H9 (cell line): ENCODE measurements at regions not wholly inside any gene's neighbourhood (a gene's known extent, or its start where the extent isn't known, plus 50 kb on each side); places are given as distances from the start of the nearest gene placed in this dataset.

Source experiments
- DNase-seq: peaks from one replicate; pipeline ENCODE4 v3.0.0-alpha.2; 2017
- H2AFZ ChIP-seq: one replicate; pipeline ENCODE4 v1.6.1; 2013; ENCODE audit warnings: mild to moderate bottlenecking, low read length, control low read depth, moderate library complexity
- H2AK5ac ChIP-seq: 2 replicates; pipeline ENCODE4 v1.6.1; 2013; ENCODE audit warnings: low read length, control low read depth, mixed read lengths; ENCODE audit not compliant: insufficient read length
- H2BK120ac ChIP-seq: one replicate; pipeline ENCODE4 v1.6.1; 2013; ENCODE audit warnings: low read depth, mild to moderate bottlenecking, low read length, control low read depth, inconsistent platforms; ENCODE audit not compliant: poor library complexity, severe bottlenecking
- H2BK12ac ChIP-seq: 2 replicates; pipeline ENCODE4 v1.6.1; 2013; ENCODE audit warnings: low read length, control low read depth, mixed read lengths, low read depth; ENCODE audit not compliant: insufficient read length
- H2BK15ac ChIP-seq: 2 replicates; pipeline ENCODE4 v1.6.1; 2013; ENCODE audit warnings: low read depth, low read length, control low read depth
- H2BK20ac ChIP-seq: one replicate; pipeline ENCODE4 v1.6.1; 2013; ENCODE audit warnings: low read depth, mild to moderate bottlenecking, low read length, control low read depth, inconsistent platforms; ENCODE audit not compliant: poor library complexity, severe bottlenecking
- H2BK5ac ChIP-seq: 2 replicates; pipeline ENCODE4 v1.6.1; 2013; ENCODE audit warnings: low read length, control low read depth, mixed read lengths; ENCODE audit not compliant: insufficient read length
- H3K14ac ChIP-seq: 2 replicates; pipeline ENCODE4 v1.6.1; 2013; ENCODE audit warnings: low read length, control low read depth; ENCODE audit not compliant: insufficient read depth
- H3K18ac ChIP-seq: 2 replicates; pipeline ENCODE4 v1.6.1; 2013; ENCODE audit warnings: low read depth, mild to moderate bottlenecking, mixed read lengths, low read length, control low read depth; ENCODE audit not compliant: insufficient read length
- H3K23ac ChIP-seq: 2 replicates; pipeline ENCODE4 v1.6.1; 2013; ENCODE audit warnings: low read length, control low read depth, mixed read lengths, low read depth; ENCODE audit not compliant: insufficient read length
- H3K23me2 ChIP-seq: 2 replicates; pipeline ENCODE4 v1.6.1; 2013; ENCODE audit warnings: low read depth, mild to moderate bottlenecking, mixed read lengths, low read length, control low read depth; ENCODE audit not compliant: insufficient read length, poor library complexity, severe bottlenecking
- H3K27ac ChIP-seq: 2 replicates; pipeline ENCODE4 v1.5.1; 2013; ENCODE audit warnings: low read length, control low read depth, mixed read lengths, low read depth; ENCODE audit not compliant: insufficient read length
- H3K27me3 ChIP-seq: 2 replicates; pipeline ENCODE4 v1.6.1; 2013; ENCODE audit warnings: low read length, control low read depth, inconsistent platforms; ENCODE audit not compliant: insufficient read depth
- H3K4ac ChIP-seq: 2 replicates; pipeline ENCODE4 v1.6.1; 2013; ENCODE audit warnings: low read depth, mild to moderate bottlenecking, control low read depth, inconsistent platforms, low read length, moderate library complexity
- H3K4me1 ChIP-seq: 2 replicates; pipeline ENCODE4 v1.6.1; 2013; ENCODE audit warnings: low read length, control low read depth, inconsistent platforms; ENCODE audit not compliant: insufficient read depth
- H3K4me2 ChIP-seq: 2 replicates; pipeline ENCODE4 v1.6.1; 2013; ENCODE audit warnings: low read length, control low read depth, mixed read lengths; ENCODE audit not compliant: insufficient read length, insufficient read depth
- H3K56ac ChIP-seq: 2 replicates; pipeline ENCODE4 v1.6.1; 2013; ENCODE audit warnings: low read depth, mild to moderate bottlenecking, mixed read lengths, low read length, control low read depth; ENCODE audit not compliant: insufficient read length
- H3K79me1 ChIP-seq: 2 replicates; pipeline ENCODE4 v1.6.1; 2013; ENCODE audit warnings: low read depth, mild to moderate bottlenecking, moderate library complexity, low read length, control low read depth, inconsistent platforms; ENCODE audit not compliant: insufficient read depth, poor library complexity, severe bottlenecking
- H3K79me2 ChIP-seq: 2 replicates; pipeline ENCODE4 v1.6.1; 2013; ENCODE audit warnings: low read length, control low read depth, inconsistent platforms; ENCODE audit not compliant: insufficient read depth
- H3K9ac ChIP-seq: 2 replicates; pipeline ENCODE4 v1.6.1; 2013; ENCODE audit warnings: low read length, control low read depth, mixed read lengths; ENCODE audit not compliant: insufficient read length; ENCODE audit errors: extremely low read depth
- H3K9me3 ChIP-seq: one replicate; pipeline ENCODE4 v1.6.1; 2013; ENCODE audit warnings: low read depth, low read length, inconsistent platforms; ENCODE audit not compliant: control insufficient read depth
- H3T11ph ChIP-seq: one replicate; pipeline ENCODE4 v1.6.1; 2013; ENCODE audit warnings: mild to moderate bottlenecking, low read length, control low read depth, inconsistent platforms
- H4K20me1 ChIP-seq: one replicate; pipeline ENCODE4 v1.6.1; 2013; ENCODE audit not compliant: control insufficient read depth, insufficient read length, insufficient read depth
- H4K5ac ChIP-seq: 2 replicates; pipeline ENCODE4 v1.6.1; 2013; ENCODE audit warnings: low read depth, mild to moderate bottlenecking, mixed read lengths, low read length, control low read depth; ENCODE audit not compliant: insufficient read length
- H4K8ac ChIP-seq: replicated peaks from 2 replicates; pipeline ENCODE4 v1.6.1; 2013; ENCODE audit warnings: low read length, control low read depth, mixed read lengths, low read depth; ENCODE audit not compliant: insufficient read length
- H4K91ac ChIP-seq: 2 replicates; pipeline ENCODE4 v1.6.1; 2013; ENCODE audit warnings: low read depth, mild to moderate bottlenecking, moderate library complexity, mixed read lengths, low read length, control low read depth; ENCODE audit not compliant: insufficient read length
- H3K27ac Mint-ChIP-seq, 3 experiments: 2 replicates in 2 of 3; 3 replicates in 1 of 3; pipeline ENCODE4 v1.8.0; 2020 to 2021; ENCODE audit warnings: mixed read lengths in 3 of 3, mild to moderate bottlenecking in 1 of 3, moderate library complexity in 1 of 3
- H3K27me3 Mint-ChIP-seq: 2 replicates; pipeline ENCODE4 v1.8.0; 2021; ENCODE audit warnings: low read depth, mild to moderate bottlenecking, moderate library complexity, mixed read lengths
- H3K36me3 Mint-ChIP-seq, 3 experiments: 2 replicates in 2 of 3; 3 replicates in 1 of 3; pipeline ENCODE4 v1.8.0; 2020 to 2021; ENCODE audit warnings: low read depth in 3 of 3, mixed read lengths in 3 of 3; ENCODE audit not compliant: insufficient read depth in 1 of 3
- H3K4me1 Mint-ChIP-seq, 2 experiments: 2 replicates each; pipeline ENCODE4 v1.8.0; 2020; ENCODE audit warnings: mixed read lengths in 2 of 2
- H3K4me3 Mint-ChIP-seq, 2 experiments: 2 replicates in 1 of 2; 3 replicates in 1 of 2; pipeline ENCODE4 v1.8.0; 2020 to 2021; ENCODE audit warnings: mild to moderate bottlenecking in 2 of 2, mixed read lengths in 2 of 2, moderate library complexity in 1 of 2
- H3K9me3 Mint-ChIP-seq, 2 experiments: 2 replicates in 1 of 2; 3 replicates in 1 of 2; pipeline ENCODE4 v1.8.0; 2020; ENCODE audit warnings: mild to moderate bottlenecking in 2 of 2, mixed read lengths in 2 of 2, moderate library complexity in 1 of 2
- CTCF ChIP-seq: fragments of 200-600 bp; sonication (generic); conservative IDR thresholded peaks from 3 replicates; pipeline ENCODE4 v1.8.0; 2021; ENCODE audit warnings: antibody characterized with exemption, mild to moderate bottlenecking
- WGBS: extraction: QIAGEN DNeasy Blood & Tissue Kit; methylation state at CpG from one replicate; pipeline ENCODE4 v1.1.7; 2013; ENCODE audit warnings: missing lambda C conversion rate, low lambda C conversion rate, mixed read lengths; ENCODE audit not compliant: insufficient read length; ENCODE audit errors: extremely low coverage; 5-methylcytosine and 5-hydroxymethylcytosine counted together

GRCh38 chr3:134425943-134426342 lies 51.7 kb upstream of the AMOTL2 start:
- Histone ChIP-seq H2BK15ac (no peak overlapping the region), H3K14ac (no peak overlapping the region), H3K23me2 (no peaks in the 10 kb centered on the region), H2AK5ac (no peak overlapping the region), H3K4me1 (peaks cover 2% of the 10 kb centered on the region; the same call in 1 of the 2 replicates), H4K5ac (no peak overlapping the region), H2BK12ac (no peak overlapping the region), H2BK20ac (no peak overlapping the region), H2AFZ (no peak overlapping the region), H3T11ph (no peak overlapping the region), H3K9ac (no peak overlapping the region), H3K27me3 (no peaks in the 10 kb centered on the region), H4K20me1 (no peaks in the 10 kb centered on the region), H4K91ac (no peak overlapping the region), H2BK120ac (no peak overlapping the region), H4K8ac (no peak overlapping the region), H3K79me1 (no peaks in the 10 kb centered on the region), H3K56ac (no peak overlapping the region), H3K18ac (no peak overlapping the region), H3K9me3 (no peaks in the 10 kb centered on the region), H3K4ac (no peak overlapping the region), H2BK5ac (no peak overlapping the region), H3K23ac (no peak overlapping the region), H3K4me2 (no peak overlapping the region), H3K79me2 (no peaks in the 10 kb centered on the region), H3K27ac (no peak overlapping the region)
- no peak for TF ChIP-seq CTCF
- Mint-ChIP-seq H3K4me1 (peaks cover 9 to 13% of the 10 kb centered on the region in 2 experiments), H3K4me3 (no peak overlapping the region), H3K27ac (no peak overlapping the region), H3K27me3 (peaks cover 18% of the 10 kb centered on the region; the same call in 1 of the 2 replicates), H3K9me3 (no peaks in the 10 kb centered on the region), H3K36me3 (no peaks in the 10 kb centered on the region)
- DNase-seq: no peak
- no CpG with 5 or more reads among the region's 5 CpGs for whole genome bisulfite sequencing
